ENCODE measurements at regions not wholly inside any gene's neighbourhood (a gene's known extent, or its start where the extent isn't known, plus 50 kb on each side); places are given as distances from the start of the nearest gene placed in this dataset.
A peak's percentile ranks its signal among the peaks of the same experiment; 100 is the strongest.
"Not testable (repeated sequence)": the region's sequence is repeated elsewhere in the genome, so short reads cannot be mapped to it uniquely, and the experiment has no call there.

DNA sequence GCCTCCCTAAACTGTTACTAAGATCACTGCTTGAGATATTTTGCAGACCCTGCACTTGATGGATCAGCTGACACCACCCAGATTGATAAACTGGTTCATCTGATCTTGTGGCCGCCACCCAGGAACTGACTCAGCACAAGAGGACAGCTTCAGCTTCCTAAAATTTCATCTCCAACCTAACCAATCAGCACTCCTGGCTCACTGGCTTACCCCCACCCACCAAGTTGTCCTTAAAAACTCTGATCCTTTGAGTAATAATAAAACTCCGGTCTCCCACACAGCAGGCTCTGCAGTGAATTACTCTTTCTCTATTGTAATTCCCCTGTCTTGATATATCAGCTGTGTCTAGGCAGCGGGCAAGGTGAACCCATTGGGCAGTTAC, 174.8 kb downstream of the UTP18 start:
- DNase-seq (ENCODE audit: low spot score): peak; percentile 22

- peak; percentile 92 for DNase-seq (ENCODE audit: low spot score)
Observed at GRCh38 chr17:51435641-51436091, 175.3 kb downstream of the UTP18 start.

GRCh38 chr17:51439395-51440229, 179.3 kb downstream of the UTP18 start:
- DNase-seq (ENCODE audit: low spot score): peak; percentile 74

GRCh38 chr17:51441431-51441830, 181.1 kb downstream of the UTP18 start:
- no peak for DNase-seq (ENCODE audit: low spot score)

- DNase-seq (ENCODE audit: low spot score): peak; percentile 16
Observed at GRCh38 chr17:51442088-51442865, 181.9 kb downstream of the UTP18 start.

GRCh38 chr17:51443646-51444045, 183.3 kb downstream of the UTP18 start:
- no peak for DNase-seq (ENCODE audit: low spot score)

DNA sequence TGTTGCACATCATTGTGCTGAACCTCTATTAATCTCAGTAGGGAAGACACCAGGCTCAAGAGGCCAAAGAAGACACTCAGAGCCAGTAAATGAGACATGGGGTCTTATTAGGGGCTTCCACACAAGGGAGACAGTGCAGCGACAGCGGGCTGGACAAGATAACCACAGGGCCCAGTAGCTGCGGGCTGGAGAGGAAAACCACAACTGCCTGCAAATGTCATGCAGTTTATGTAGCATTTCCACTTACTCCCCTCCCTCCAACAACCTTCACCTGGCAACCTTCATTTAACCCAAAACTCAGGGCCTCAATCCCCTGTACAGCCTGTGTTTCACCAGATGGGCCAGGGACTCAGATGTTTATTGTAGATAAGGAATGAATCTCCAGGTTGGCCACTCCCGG, 185.6 kb downstream of the UTP18 start:
- DNase-seq (ENCODE audit: low spot score): no peak

GRCh38 chr17:51454456-51454978, 194.2 kb downstream of the UTP18 start:
- DNase-seq (ENCODE audit: low spot score): no peak

DNA sequence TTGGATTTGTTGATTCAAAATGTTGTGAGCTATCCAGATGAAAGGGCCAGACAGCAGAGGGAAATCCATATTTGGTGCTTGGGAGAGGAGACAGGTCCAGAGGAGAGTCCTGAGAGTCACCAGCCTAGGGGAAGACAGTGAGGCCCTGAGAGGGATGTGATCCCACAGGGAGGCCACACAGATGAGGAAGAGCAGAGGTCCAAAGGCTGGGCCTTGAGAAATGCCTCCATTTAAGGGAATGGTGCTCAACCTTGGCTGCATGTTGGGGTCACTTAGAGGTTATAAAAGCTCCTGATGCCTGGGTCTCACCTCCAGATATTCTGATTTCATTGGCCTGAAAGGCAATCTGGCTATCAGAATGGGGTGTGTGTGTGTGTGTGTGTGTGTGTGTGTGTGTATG, 194.9 kb downstream of the UTP18 start:
- DNase-seq (ENCODE audit: low spot score): no peak

DNA sequence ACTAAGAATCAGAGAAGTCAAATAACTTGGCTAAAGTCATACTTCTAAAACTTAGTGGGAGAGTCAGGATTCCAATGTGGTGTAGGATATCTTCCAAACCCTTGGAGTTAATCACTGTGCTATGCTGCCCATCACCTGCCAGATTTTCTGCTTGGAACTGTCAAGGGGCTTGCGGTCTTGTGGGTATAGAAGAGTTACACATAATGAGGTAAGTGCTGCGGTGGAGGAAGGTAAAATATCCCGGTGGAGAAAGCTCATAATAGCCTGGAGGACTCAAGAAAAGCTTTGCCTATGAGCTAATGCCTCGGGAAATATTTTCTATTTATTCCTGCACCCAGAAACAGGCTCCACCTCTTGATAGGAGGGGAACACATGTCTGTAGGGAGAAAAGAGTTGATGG, 195.6 kb downstream of the UTP18 start:
- no peak for DNase-seq (ENCODE audit: low spot score)

DNA sequence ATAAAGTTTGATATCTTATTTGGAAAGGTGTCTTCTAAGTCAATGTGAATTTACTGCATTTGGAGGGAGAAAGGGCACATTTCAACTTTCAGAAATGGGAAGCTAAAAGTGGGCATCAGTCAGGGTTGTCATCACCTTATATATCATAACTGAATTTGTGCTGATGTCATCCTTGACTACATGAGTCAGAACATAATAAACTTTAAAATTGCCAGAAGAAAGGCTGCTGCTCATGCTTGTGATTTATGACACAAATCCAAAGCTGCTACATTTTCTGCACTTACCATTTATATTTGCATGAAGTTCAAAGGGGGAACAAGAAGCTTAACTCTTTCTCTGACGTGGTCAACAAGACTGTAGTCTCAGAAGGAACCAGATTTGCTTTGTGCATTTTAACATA, 196.6 kb downstream of the UTP18 start:
- DNase-seq (ENCODE audit: low spot score): no peak

- peak; percentile 74 for DNase-seq (ENCODE audit: low spot score)
Observed at GRCh38 chr17:51461578-51462004, 201.2 kb downstream of the UTP18 start.

DNA sequence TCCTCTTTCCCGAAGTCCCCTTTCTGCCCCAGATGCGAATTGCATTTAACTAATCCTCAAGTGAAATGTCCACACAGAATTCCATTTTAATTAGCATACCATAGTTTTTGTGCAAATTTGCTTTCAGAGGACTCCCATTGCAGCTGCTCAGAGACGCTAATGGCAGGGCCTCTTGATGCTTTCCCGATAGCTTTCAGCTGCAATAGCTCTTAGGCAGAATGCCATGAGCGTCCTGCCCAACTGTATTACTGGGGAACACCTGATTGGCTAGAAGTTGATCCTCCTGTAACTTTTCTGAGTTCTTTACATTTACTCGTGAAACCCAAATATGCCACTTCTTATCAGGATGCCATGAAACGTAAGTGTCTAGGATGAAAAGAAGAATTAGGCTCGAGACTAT, 203.0 kb downstream of the UTP18 start:
- DNase-seq (ENCODE audit: low spot score): no peak

DNA sequence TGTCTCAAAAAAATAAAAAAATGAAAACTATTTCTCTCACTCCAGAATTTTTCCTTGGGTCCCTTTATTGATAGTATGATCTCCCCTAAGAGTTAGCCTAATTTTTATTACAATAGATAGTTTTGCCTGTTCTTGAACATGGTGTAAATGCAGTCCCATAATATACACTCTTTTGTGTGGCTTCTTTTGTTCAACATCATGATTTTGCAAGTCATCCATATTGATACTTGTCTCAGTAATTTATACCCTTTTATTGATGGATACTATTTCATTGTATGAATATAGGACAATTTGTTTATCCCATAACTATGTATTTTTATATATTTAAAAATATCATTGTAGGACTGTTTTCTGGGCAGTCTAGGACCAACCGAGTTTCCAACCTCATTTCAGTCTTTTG, 207.0 kb downstream of the UTP18 start:
- DNase-seq (ENCODE audit: low spot score): no peak

DNA sequence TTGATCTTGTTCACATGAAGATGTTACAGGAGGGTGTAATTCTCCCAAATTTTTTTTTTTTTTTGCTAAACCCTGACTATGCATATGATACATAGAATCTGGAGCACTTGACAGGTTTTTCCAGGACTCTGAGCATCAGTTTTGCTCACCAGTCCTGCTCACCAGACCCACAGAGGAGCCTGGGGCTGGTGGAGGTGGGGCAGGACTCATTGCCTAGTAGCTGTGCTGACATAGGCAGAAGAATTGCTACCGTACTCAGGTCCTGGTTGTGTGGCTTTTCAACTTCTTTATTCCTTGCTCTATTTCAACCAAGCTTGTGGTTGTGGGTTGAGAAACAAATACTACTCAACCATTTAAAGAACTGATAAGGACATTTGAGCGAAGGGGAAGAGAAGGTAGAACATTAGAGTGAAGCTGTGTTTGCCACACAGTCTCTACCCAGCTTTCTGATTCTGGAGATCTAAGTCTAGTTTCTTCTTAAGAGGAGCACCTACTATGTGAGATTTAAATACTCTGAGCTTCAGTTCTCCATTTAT, 212.4 kb downstream of the UTP18 start:
- DNase-seq (ENCODE audit: low spot score): no peak

DNA sequence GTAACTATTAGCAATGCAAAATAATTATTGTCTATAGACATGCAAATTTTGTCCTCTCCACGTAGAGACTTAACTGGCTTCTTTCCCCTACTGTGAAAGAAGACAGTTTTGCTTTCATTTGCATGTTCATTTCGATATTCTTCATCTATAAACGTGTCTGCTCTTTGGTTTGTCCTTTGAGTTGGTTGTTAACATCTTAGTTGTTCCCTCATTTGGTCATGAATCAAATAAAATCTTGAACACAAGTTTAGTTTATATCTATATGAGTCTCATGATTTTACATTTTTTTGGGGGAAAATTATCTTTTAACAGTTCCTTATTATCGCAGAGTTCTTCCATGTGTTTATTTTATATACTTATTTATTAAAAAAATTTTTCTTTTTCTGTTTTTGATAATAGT, 214.4 kb downstream of the UTP18 start:
- DNase-seq (ENCODE audit: low spot score): no peak

DNA sequence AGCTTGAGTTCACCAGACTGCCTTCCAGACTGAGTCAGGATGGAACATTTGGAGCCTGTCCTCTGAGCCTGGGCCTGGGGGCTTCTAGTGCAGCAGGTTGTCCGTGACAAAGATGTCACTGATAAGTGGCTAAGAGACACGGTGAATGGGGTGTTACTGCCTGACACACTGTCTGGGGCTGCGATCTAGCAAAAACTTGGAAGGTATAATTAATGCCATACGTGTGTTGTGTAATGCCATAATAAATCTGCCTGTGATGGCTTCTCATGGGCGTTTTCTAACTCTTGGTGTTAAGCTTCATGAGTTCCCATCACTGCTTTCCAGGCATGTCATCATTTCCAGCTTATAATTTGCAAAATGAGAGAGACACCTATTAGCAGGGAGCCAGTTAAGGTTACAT, 215.4 kb downstream of the UTP18 start:
- no peak for DNase-seq (ENCODE audit: low spot score)

- DNase-seq (ENCODE audit: low spot score): no peak
Observed at GRCh38 chr17:51479303-51479702, 219.0 kb downstream of the UTP18 start.

- DNase-seq (ENCODE audit: low spot score): no peak
Observed at GRCh38 chr17:51481370-51481769, 221.0 kb downstream of the UTP18 start.

- not testable (repeated sequence) for DNase-seq (ENCODE audit: low spot score)
Observed at GRCh38 chr17:51482248-51482647, 221.9 kb downstream of the UTP18 start.

DNA sequence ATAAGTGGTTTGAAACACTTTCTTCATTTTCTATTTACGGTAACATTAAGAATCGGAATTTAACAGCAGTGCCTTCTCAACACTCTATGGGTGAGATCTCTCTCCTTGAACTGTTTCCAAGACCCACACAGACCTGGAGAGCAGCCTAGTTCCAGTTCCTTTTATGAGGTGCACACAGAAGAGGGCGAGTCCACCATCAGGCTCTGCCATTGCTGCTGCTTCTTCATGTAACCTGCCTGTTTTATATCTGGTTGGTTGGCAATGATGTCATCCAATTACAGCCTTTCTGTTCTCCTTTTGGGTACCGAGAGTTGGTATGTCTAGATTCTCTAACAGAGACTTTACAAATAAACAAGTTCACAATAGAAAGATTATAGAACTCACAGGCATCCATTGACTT, 225.7 kb downstream of the UTP18 start:
- no peak for DNase-seq (ENCODE audit: low spot score)

DNA sequence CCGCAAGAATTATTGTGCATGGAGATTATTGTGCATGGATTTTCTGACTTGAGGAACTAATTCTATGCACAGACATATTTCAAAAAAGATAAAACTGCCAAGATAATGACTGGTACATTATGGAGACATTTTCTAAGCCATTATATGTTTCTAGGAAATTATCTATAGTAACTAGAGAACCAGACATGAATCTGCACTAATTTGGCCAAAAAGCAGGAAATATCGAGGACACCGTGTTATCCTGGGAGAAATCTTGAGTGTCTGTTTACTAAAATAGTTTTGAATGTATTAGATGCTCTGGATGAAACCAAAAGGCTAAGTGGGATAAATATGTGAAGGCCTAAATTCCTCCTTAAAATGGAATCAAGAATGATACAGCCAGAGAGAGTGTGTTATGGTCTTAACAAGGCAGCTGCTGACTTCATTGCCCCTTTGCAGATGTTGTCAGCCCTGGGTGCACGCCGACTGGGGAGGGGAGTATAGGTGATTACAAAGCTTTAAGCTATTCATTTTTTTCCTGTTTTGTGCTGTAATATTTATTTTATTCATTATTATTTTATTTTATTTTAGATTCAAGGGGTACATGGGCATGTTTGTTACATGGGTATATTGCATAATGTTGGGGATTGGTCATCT, 226.7 kb downstream of the UTP18 start:
- DNase-seq (ENCODE audit: low spot score): no peak

Measured in HT-29 (cell line).